RWPE2 (cell line): ENCODE measurements at regions not wholly inside any gene's neighbourhood (a gene's known extent, or its start where the extent isn't known, plus 50 kb on each side); places are given as distances from the start of the nearest gene placed in this dataset.

Experiments
- ATAC-seq: fragments of 200-7000 bp; cut with Tn5 transposase; 3 replicates; pipeline ENCODE4 v1.9.1; 2021; ENCODE audit warnings: low read depth
- DNase-seq: peaks from one replicate; pipeline ENCODE4 v3.0.0-alpha.2; 2020; ENCODE audit warnings: low spot score
- H3K27ac ChIP-seq: fragments of 450-650 bp; 2 replicates; pipeline ENCODE4 v1.5.1; 2017; ENCODE audit warnings: mild to moderate bottlenecking; ENCODE audit not compliant: poor library complexity, severe bottlenecking
- H3K27me3 ChIP-seq: fragments of 250-450 bp; sonication (Bioruptor Pico); 2 replicates; pipeline ENCODE4 v1.5.1; 2021; ENCODE audit warnings: mild to moderate bottlenecking, moderate library complexity; ENCODE audit not compliant: insufficient read depth, poor library complexity, severe bottlenecking
- H3K36me3 ChIP-seq: fragments of 250-450 bp; sonication (Bioruptor Pico); 2 replicates; pipeline ENCODE4 v1.5.1; 2020; ENCODE audit warnings: low read depth, mild to moderate bottlenecking, moderate library complexity
- H3K4me1 ChIP-seq: fragments of 250-450 bp; sonication (Bioruptor Pico); 2 replicates; pipeline ENCODE4 v1.5.1; 2021; ENCODE audit warnings: mild to moderate bottlenecking, moderate library complexity; ENCODE audit not compliant: insufficient read depth, poor library complexity, severe bottlenecking
- H3K4me3 ChIP-seq: fragments of 250-450 bp; sonication (Bioruptor Pico); 2 replicates; pipeline ENCODE4 v1.5.1; 2021; ENCODE audit warnings: mild to moderate bottlenecking, moderate library complexity; ENCODE audit not compliant: severe bottlenecking
- H3K9me3 ChIP-seq: fragments of 250-450 bp; sonication (Bioruptor Pico); 2 replicates; pipeline ENCODE4 v1.5.1; 2021; ENCODE audit warnings: mild to moderate bottlenecking, moderate library complexity; ENCODE audit not compliant: severe bottlenecking
- TF ChIP-seq, protein P1 (sequence below): fragments of 450-650 bp; IDR thresholded peaks from one replicate; pipeline ENCODE4 v1.5.1; 2017; ENCODE audit warnings: mild to moderate bottlenecking, moderate library complexity; ENCODE audit not compliant: poor library complexity, severe bottlenecking

- Histone ChIP-seq H3K36me3 (no peaks in the 10 kb centered on the region), H3K9me3 (no peaks in the 10 kb centered on the region), H3K4me1 (no peaks in the 10 kb centered on the region), H3K27ac (no peak overlapping the region), H3K4me3 (no peak overlapping the region), H3K27me3 (no peaks in the 10 kb centered on the region)
- no peak for ATAC-seq
- TF ChIP-seq, protein P1, sequence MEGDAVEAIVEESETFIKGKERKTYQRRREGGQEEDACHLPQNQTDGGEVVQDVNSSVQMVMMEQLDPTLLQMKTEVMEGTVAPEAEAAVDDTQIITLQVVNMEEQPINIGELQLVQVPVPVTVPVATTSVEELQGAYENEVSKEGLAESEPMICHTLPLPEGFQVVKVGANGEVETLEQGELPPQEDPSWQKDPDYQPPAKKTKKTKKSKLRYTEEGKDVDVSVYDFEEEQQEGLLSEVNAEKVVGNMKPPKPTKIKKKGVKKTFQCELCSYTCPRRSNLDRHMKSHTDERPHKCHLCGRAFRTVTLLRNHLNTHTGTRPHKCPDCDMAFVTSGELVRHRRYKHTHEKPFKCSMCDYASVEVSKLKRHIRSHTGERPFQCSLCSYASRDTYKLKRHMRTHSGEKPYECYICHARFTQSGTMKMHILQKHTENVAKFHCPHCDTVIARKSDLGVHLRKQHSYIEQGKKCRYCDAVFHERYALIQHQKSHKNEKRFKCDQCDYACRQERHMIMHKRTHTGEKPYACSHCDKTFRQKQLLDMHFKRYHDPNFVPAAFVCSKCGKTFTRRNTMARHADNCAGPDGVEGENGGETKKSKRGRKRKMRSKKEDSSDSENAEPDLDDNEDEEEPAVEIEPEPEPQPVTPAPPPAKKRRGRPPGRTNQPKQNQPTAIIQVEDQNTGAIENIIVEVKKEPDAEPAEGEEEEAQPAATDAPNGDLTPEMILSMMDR = no peak
- no peak for DNase-seq
Observed at GRCh38 chr12:4088451-4088850, 185.1 kb upstream of the CCND2 start.

GRCh38 chr12:4086481-4086880 is 187.1 kb upstream of the CCND2 start:
- Histone ChIP-seq H3K9me3 (no peaks in the 10 kb centered on the region), H3K4me3 (no peak overlapping the region), H3K4me1 (no peaks in the 10 kb centered on the region), H3K36me3 (no peaks in the 10 kb centered on the region), H3K27ac (no peak overlapping the region), H3K27me3 (no peaks in the 10 kb centered on the region)
- no peak for DNase-seq
- TF ChIP-seq, protein P1 = no peak
- ATAC-seq = no peak

GRCh38 chr12:4084573-4084972 is 189.0 kb upstream of the CCND2 start:
- no peaks in the 10 kb centered on the region for H3K4me1 ChIP-seq
- no peaks in the 10 kb centered on the region for H3K9me3 ChIP-seq
- DNase-seq = no peak
- no peak overlapping the region for H3K27ac ChIP-seq
- no peaks in the 10 kb centered on the region for H3K27me3 ChIP-seq
- H3K36me3 ChIP-seq = no peaks in the 10 kb centered on the region
- ATAC-seq = no peak
- TF ChIP-seq, protein P1 = no peak
- H3K4me3 ChIP-seq = no peak overlapping the region

DNA sequence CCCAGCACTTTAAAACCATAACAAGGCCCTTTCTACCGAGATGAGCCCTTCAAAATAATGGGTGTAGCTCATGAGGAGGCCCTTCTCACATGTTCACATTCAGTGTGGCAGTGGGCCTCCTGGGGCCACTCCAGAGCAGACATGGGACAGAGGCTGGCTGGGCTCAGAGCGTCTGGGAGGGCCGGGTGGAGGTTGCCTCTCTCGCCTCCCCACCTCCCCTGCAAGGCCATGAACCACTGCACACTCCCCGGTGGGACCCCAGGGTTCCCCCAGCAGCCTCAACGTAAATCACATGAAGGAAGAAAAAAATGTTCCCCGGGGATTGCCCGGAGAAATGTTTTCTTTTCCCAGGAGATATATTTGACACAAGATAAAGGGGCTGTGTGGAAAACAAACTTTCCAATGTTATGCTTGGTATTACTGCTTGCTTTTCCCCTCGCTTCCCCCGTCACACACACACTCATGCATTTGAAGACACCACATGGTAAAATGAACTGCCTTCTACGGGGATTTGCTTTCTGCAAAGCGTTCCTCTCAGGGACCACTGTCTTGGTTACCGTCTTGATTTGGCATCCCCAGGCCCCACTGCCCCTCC is 190.7 kb upstream of the CCND2 start:
- H3K4me3 ChIP-seq = no peak overlapping the region
- no peak overlapping the region for H3K27ac ChIP-seq
- no peaks in the 10 kb centered on the region for H3K36me3 ChIP-seq
- H3K27me3 ChIP-seq = no peaks in the 10 kb centered on the region
- ATAC-seq = no peak
- no peaks in the 10 kb centered on the region for H3K4me1 ChIP-seq
- DNase-seq = no peak
- TF ChIP-seq, protein P1 = no peak
- no peaks in the 10 kb centered on the region for H3K9me3 ChIP-seq

GRCh38 chr12:4080213-4080612 is 193.3 kb upstream of the CCND2 start:
- DNase-seq = no peak
- no peak overlapping the region for H3K27ac ChIP-seq
- H3K4me1 ChIP-seq = no peaks in the 10 kb centered on the region
- H3K36me3 ChIP-seq = no peaks in the 10 kb centered on the region
- TF ChIP-seq, protein P1 = no peak
- no peaks in the 10 kb centered on the region for H3K9me3 ChIP-seq
- ATAC-seq = no peak
- no peaks in the 10 kb centered on the region for H3K27me3 ChIP-seq
- H3K4me3 ChIP-seq = no peak overlapping the region
